Panc1 (cell line): ENCODE measurements at regions not wholly inside any gene's neighbourhood (a gene's known extent, or its start where the extent isn't known, plus 50 kb on each side); places are given as distances from the start of the nearest gene placed in this dataset.

Source experiments
- ATAC-seq: fragments of 200-7000 bp; cut with Tn5 transposase; 2 replicates; pipeline ENCODE4 v1.9.1; 2020; ENCODE audit warnings: mild to moderate bottlenecking, moderate library complexity
- BruUV-seq: library from RNA; stranded (reverse); fragments of 400-500 nt; replicated peaks from 2 replicates; lab custom pipeline; 2021; lab: Mats Ljungman, UMichigan
- CTCF ChIA-PET: fragments of 300-600 bp; sonication (Branson Sonifier 250); formaldehyde crosslinking; loops from one replicate; lab custom pipeline; 2022; ENCODE audit warnings: antibody characterized with exemption; lab: Charles Lee
- POLR2A ChIA-PET: fragments of 300-600 bp; sonication (Branson Sonifier 250); formaldehyde crosslinking; loops from one replicate; lab custom pipeline; 2022; ENCODE audit warnings: antibody characterized with exemption; lab: Charles Lee
- DNase-seq: peaks from one replicate; pipeline ENCODE4 v3.0.0-alpha.2; 2010; ENCODE audit warnings: low read depth, low spot score
- H3K27ac ChIP-seq: 2 replicates; pipeline ENCODE4 v1.5.1; 2011; ENCODE audit warnings: mild to moderate bottlenecking, low read length, inconsistent platforms
- H3K27me3 ChIP-seq: fragments of 200-500 bp; sonication (Bioruptor generic); 2 replicates; pipeline ENCODE4 v1.6.0; 2014; ENCODE audit warnings: low read length, inconsistent platforms; ENCODE audit not compliant: control insufficient read depth, insufficient read depth
- H3K36me3 ChIP-seq: fragments of 200-500 bp; sonication (Bioruptor generic); 2 replicates; pipeline ENCODE4 v1.5.1; 2014; ENCODE audit warnings: inconsistent platforms, mild to moderate bottlenecking, low read length, moderate library complexity; ENCODE audit not compliant: control insufficient read depth, insufficient read depth
- H3K4me1 ChIP-seq: 2 replicates; pipeline ENCODE4 v1.5.1; 2011; ENCODE audit warnings: inconsistent platforms, mild to moderate bottlenecking, low read length, moderate library complexity; ENCODE audit not compliant: control insufficient read depth, insufficient read depth
- H3K4me3 ChIP-seq, 2 experiments: 2 replicates each; pipeline ENCODE4 v1.5.1; 2011 to 2012; ENCODE audit warnings: low read depth in 2 of 2, low read length in 2 of 2, mild to moderate bottlenecking in 2 of 2, inconsistent platforms in 1 of 2, moderate library complexity in 1 of 2
- H3K9me3 ChIP-seq: fragments of 200-500 bp; sonication (Bioruptor generic); 2 replicates; pipeline ENCODE4 v1.5.1; 2014; ENCODE audit warnings: low read depth, mild to moderate bottlenecking, inconsistent platforms, low read length, moderate library complexity; ENCODE audit not compliant: control insufficient read depth, insufficient read depth
- CTCF ChIP-seq: fragments of 450-650 bp; IDR thresholded peaks from 2 replicates; pipeline ENCODE4 v1.5.1; 2017; ENCODE audit warnings: mild to moderate bottlenecking
- POLR2AphosphoS5 ChIP-seq: IDR thresholded peaks from 2 replicates; pipeline ENCODE4 v1.6.1; 2012; ENCODE audit warnings: mild to moderate bottlenecking, low read depth, low read length, moderate library complexity
- REST ChIP-seq, 2 experiments: IDR thresholded peaks; 2 replicates each; pipeline ENCODE4 v1.6.1; 2011 to 2012; ENCODE audit warnings: low read depth in 2 of 2, control low read depth in 1 of 2, low read length in 1 of 2, mild to moderate bottlenecking in 1 of 2, moderate library complexity in 1 of 2; ENCODE audit not compliant: insufficient read depth in 1 of 2
- SIN3A ChIP-seq: IDR thresholded peaks from 2 replicates; pipeline ENCODE4 v1.6.1; 2012; ENCODE audit warnings: low read depth, mild to moderate bottlenecking, low read length, moderate library complexity, borderline replicate concordance; ENCODE audit not compliant: insufficient read depth
- TCF7L2 ChIP-seq: IDR thresholded peaks from 2 replicates; pipeline ENCODE4 v1.6.1; 2011; ENCODE audit warnings: mild to moderate bottlenecking, low read depth, low read length, inconsistent platforms
- in situ Hi-C: cut with HindIII; loops from 2 replicates; pipeline ENCODE4 v1.10.0; 2016; ENCODE audit warnings: low sequenced_read_pairs, low pct_unique_long_range_greater_than_20kb
- intact Hi-C: fragments of 100-400 bp; cut with micrococcal nuclease; formaldehyde crosslinking; loops from one replicate; pipeline ENCODE4 v1.10.0; 2022; ENCODE audit not compliant: unreplicated experiment

- no peak for ATAC-seq
- in situ Hi-C loops = no loop called here
- DNase-seq = no peak
- Histone ChIP-seq H3K4me1 (no peaks in the 10 kb centered on the region), H3K36me3 (no peaks in the 10 kb centered on the region), H3K27me3 (no peaks in the 10 kb centered on the region), H3K9me3 (no peaks in the 10 kb centered on the region), H3K4me3 (no peak overlapping the region), H3K27ac (no peak overlapping the region)
- intact Hi-C loops = no loop called here
- POLR2A ChIA-PET = no interaction called here
- no TSS peak for BruUV-seq
- CTCF ChIA-PET = no interaction called here
- TF ChIP-seq SIN3A = no peak
- no peak for TF ChIP-seq CTCF
- no peak for TF ChIP-seq POLR2AphosphoS5
- TF ChIP-seq REST (IDR thresholded peaks at IDR 0.05; ENCODE audit: insufficient read depth in 1 of 2, low read depth in 2 of 2, low read length in 1 of 2) = no peak
- TF ChIP-seq TCF7L2 = no peak
Measured at GRCh38 chr9:82720515-82720914, 342.4 kb downstream of the RASEF start.

GRCh38 chr9:82721593-82721992 lies 341.3 kb downstream of the RASEF start:
- no peak for DNase-seq
- no peak overlapping the region for H3K27ac ChIP-seq
- no TSS peak for BruUV-seq
- in situ Hi-C loops = no loop called here
- no peak for TF ChIP-seq REST (IDR thresholded peaks at IDR 0.05; ENCODE audit: insufficient read depth in 1 of 2, low read depth in 2 of 2, low read length in 1 of 2)
- no peak for TF ChIP-seq SIN3A
- TF ChIP-seq TCF7L2 = no peak
- no peak for TF ChIP-seq POLR2AphosphoS5
- TF ChIP-seq CTCF = no peak
- no peaks in the 10 kb centered on the region for H3K27me3 ChIP-seq
- no peak for ATAC-seq
- ChIA-PET POLR2A (no interaction called here), CTCF (no interaction called here)
- no peaks in the 10 kb centered on the region for H3K4me1 ChIP-seq
- no peaks in the 10 kb centered on the region for H3K9me3 ChIP-seq
- intact Hi-C loops = no loop called here
- no peaks in the 10 kb centered on the region for H3K36me3 ChIP-seq
- no peak overlapping the region for H3K4me3 ChIP-seq
